Hepatocyte (in vitro differentiated cells): ENCODE measurements at regions not wholly inside any gene's neighbourhood (a gene's known extent, or its start where the extent isn't known, plus 50 kb on each side); places are given as distances from the start of the nearest gene placed in this dataset.

ENCODE experiments used
- DNase-seq: peaks from one replicate; pipeline ENCODE4 v3.0.0-alpha.2; 2016; ENCODE audit warnings: low spot score
- H2AFZ ChIP-seq: fragments of 200-600 bp; sonication (generic); 2 replicates; pipeline ENCODE4 v1.6.0; 2016; ENCODE audit warnings: antibody characterized with exemption, mild to moderate bottlenecking
- H3K27ac ChIP-seq: fragments of 200-600 bp; sonication (generic); 2 replicates; pipeline ENCODE4 v1.5.1; 2016; ENCODE audit warnings: mild to moderate bottlenecking
- H3K27me3 ChIP-seq: fragments of 200-600 bp; sonication (generic); 2 replicates; pipeline ENCODE4 v1.6.1; 2016
- H3K36me3 ChIP-seq: fragments of 200-600 bp; sonication (generic); replicated peaks from 2 replicates; pipeline ENCODE4 v1.5.1; 2016; ENCODE audit warnings: low read depth; ENCODE audit not compliant: insufficient read depth
- H3K4me1 ChIP-seq: fragments of 200-600 bp; sonication (generic); 2 replicates; pipeline ENCODE4 v1.5.1; 2016; ENCODE audit warnings: mild to moderate bottlenecking, moderate library complexity; ENCODE audit not compliant: insufficient read depth
- H3K4me2 ChIP-seq: fragments of 200-600 bp; sonication (generic); 2 replicates; pipeline ENCODE4 v1.6.0; 2016
- H3K4me3 ChIP-seq: fragments of 200-600 bp; sonication (generic); 2 replicates; pipeline ENCODE4 v1.5.1; 2016; ENCODE audit warnings: mild to moderate bottlenecking
- H3K79me2 ChIP-seq: fragments of 200-600 bp; sonication (generic); 2 replicates; pipeline ENCODE4 v1.6.0; 2017; ENCODE audit warnings: mild to moderate bottlenecking
- H3K9me2 ChIP-seq: fragments of 200-600 bp; sonication (generic); replicated peaks from 2 replicates; pipeline ENCODE4 v1.6.0; 2017; ENCODE audit warnings: mild to moderate bottlenecking; ENCODE audit not compliant: insufficient read depth
- H3K9me3 ChIP-seq: fragments of 200-600 bp; sonication (generic); 2 replicates; pipeline ENCODE4 v1.5.1; 2016; ENCODE audit warnings: low read depth, mild to moderate bottlenecking
- H4K20me1 ChIP-seq: fragments of 200-600 bp; sonication (generic); 2 replicates; pipeline ENCODE4 v1.6.0; 2016; ENCODE audit warnings: mild to moderate bottlenecking; ENCODE audit not compliant: insufficient read depth, poor library complexity, severe bottlenecking
- EZH2 ChIP-seq: fragments of 200-600 bp; sonication (generic); IDR thresholded peaks from 2 replicates; pipeline ENCODE4 v1.6.1; 2016; ENCODE audit warnings: antibody characterized with exemption, mild to moderate bottlenecking, borderline replicate concordance
- EZH2phosphoT487 ChIP-seq: fragments of 200-600 bp; sonication (generic); IDR thresholded peaks from one replicate; pipeline ENCODE4 v1.6.1; 2018; ENCODE audit warnings: antibody characterized with exemption, mild to moderate bottlenecking, low read depth, moderate library complexity; ENCODE audit not compliant: unreplicated experiment, severe bottlenecking
- WGBS: methylation state at CpG from one replicate; pipeline ENCODE4 v1.1.6; 2016; ENCODE audit warnings: low lambda C conversion rate; ENCODE audit errors: missing lambda C conversion rate; 5-methylcytosine and 5-hydroxymethylcytosine counted together
- TF ChIP-seq, protein P1 (sequence below): fragments of 200-600 bp; sonication (generic); IDR thresholded peaks from 2 replicates; pipeline ENCODE4 v1.5.1; 2016; ENCODE audit warnings: antibody characterized with exemption, mild to moderate bottlenecking; ENCODE audit not compliant: poor library complexity

GRCh38 chr15:77710206-77710605 is 77.5 kb upstream of the LINGO1 start:
- Histone ChIP-seq H3K9me3 (no peaks in the 10 kb centered on the region), H3K4me1 (no peaks in the 10 kb centered on the region), H3K9me2 (no peaks in the 10 kb centered on the region), H3K4me2 (no peak overlapping the region), H3K27me3 (no peaks in the 10 kb centered on the region), H3K4me3 (no peak overlapping the region), H4K20me1 (no peaks in the 10 kb centered on the region), H3K79me2 (no peaks in the 10 kb centered on the region), H3K36me3 (no peaks in the 10 kb centered on the region), H2AFZ (no peak overlapping the region), H3K27ac (no peak overlapping the region)
- 69% methylated on average over 10 of the region's 10 CpGs for WGBS
- TF ChIP-seq, protein P1, sequence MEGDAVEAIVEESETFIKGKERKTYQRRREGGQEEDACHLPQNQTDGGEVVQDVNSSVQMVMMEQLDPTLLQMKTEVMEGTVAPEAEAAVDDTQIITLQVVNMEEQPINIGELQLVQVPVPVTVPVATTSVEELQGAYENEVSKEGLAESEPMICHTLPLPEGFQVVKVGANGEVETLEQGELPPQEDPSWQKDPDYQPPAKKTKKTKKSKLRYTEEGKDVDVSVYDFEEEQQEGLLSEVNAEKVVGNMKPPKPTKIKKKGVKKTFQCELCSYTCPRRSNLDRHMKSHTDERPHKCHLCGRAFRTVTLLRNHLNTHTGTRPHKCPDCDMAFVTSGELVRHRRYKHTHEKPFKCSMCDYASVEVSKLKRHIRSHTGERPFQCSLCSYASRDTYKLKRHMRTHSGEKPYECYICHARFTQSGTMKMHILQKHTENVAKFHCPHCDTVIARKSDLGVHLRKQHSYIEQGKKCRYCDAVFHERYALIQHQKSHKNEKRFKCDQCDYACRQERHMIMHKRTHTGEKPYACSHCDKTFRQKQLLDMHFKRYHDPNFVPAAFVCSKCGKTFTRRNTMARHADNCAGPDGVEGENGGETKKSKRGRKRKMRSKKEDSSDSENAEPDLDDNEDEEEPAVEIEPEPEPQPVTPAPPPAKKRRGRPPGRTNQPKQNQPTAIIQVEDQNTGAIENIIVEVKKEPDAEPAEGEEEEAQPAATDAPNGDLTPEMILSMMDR: no peak
- TF ChIP-seq EZH2 (no peak), EZH2phosphoT487 (no peak)
- DNase-seq: no peak

GRCh38 chr15:77709135-77709886 is 76.6 kb upstream of the LINGO1 start:
- WGBS: 81% methylated on average over 10 of the region's 10 CpGs
- TF ChIP-seq, protein P1: no peak
- TF ChIP-seq EZH2phosphoT487 (no peak), EZH2 (no peak)
- Histone ChIP-seq H3K79me2 (no peaks in the 10 kb centered on the region), H3K4me2 (no peak overlapping the region), H3K27ac (no peak overlapping the region), H3K9me2 (no peaks in the 10 kb centered on the region), H3K4me3 (no peak overlapping the region), H3K9me3 (no peaks in the 10 kb centered on the region), H3K36me3 (no peaks in the 10 kb centered on the region), H3K4me1 (no peaks in the 10 kb centered on the region), H4K20me1 (no peaks in the 10 kb centered on the region), H3K27me3 (no peaks in the 10 kb centered on the region), H2AFZ (no peak overlapping the region)
- DNase-seq: no peak

- H3K9me2 ChIP-seq: no peaks in the 10 kb centered on the region
- TF ChIP-seq EZH2phosphoT487: no peak
- TF ChIP-seq, protein P1: no peak
- TF ChIP-seq EZH2: no peak
- no peaks in the 10 kb centered on the region for H3K9me3 ChIP-seq
- 77% methylated on average over 5 of the region's 5 CpGs for WGBS
- no peak overlapping the region for H3K4me3 ChIP-seq
- no peaks in the 10 kb centered on the region for H3K79me2 ChIP-seq
- H3K27me3 ChIP-seq: no peaks in the 10 kb centered on the region
- no peak overlapping the region for H3K27ac ChIP-seq
- H3K36me3 ChIP-seq: no peaks in the 10 kb centered on the region
- no peak overlapping the region for H3K4me2 ChIP-seq
- H2AFZ ChIP-seq: no peak overlapping the region
- no peaks in the 10 kb centered on the region for H4K20me1 ChIP-seq
- DNase-seq: no peak
- H3K4me1 ChIP-seq: no peaks in the 10 kb centered on the region
These were observed 74.0 kb upstream of the LINGO1 start for GRCh38 chr15:77706482-77707244.
